Activated effector memory CD4-positive, alpha-beta T cell treated with anti-CD3 and anti-CD28 coated beads, Interleukin-2, amount 50 U/mL, for 16 hours (primary cell): ENCODE measurements at regions not wholly inside any gene's neighbourhood (a gene's known extent, or its start where the extent isn't known, plus 50 kb on each side); places are given as distances from the start of the nearest gene placed in this dataset.

Source experiments
- DNase-seq: peaks from one replicate; pipeline ENCODE4 v3.0.0-alpha.2; 2020

DNA sequence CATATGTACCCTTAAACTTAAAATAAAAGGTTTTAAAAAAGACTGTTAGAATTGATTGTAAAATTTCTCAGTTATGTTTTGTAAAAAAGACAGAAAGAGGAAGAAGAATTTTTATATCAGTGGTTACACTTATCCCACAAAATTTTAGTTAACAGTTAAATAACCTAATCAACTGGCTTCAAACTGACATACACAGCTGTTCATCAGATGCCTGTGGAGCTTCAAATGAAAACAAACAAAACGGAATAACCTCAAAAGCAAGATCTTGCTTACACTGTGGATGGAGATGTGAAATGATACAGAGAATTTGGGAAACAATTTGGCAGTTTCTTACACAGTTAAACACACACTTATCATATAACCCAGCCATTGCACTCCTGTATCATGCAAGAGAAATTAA, 521.0 kb downstream of the ETS1 start:
- DNase-seq = no peak

DNA sequence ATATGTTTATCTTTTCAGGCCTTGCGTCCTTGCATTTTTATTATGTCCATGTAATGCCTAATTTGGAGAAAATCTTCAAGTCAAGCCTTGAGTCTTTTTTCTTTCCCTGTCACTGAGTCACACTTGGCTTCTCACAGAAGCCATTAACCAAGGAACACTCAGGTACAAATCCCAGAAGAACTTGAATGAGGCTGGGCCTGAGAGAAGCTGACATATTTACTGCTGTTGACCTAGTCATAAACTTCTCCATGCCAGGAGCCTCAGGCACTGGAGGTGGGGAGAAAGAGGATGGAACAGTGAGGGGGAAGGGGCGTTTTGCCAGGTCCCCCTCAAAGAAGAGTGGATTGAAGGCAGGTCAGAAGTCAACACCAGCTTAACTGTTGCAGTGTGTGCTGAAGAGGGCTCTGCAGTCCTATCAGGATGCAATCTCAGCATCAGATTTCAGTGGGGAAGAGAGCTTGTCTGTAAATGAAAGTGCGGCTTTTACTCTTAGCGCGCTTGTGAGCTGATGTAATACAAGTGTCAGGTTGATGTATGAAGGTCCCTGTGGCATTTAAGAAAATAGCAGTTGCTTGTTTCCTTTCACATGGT, 526.0 kb downstream of the ETS1 start:
- no peak for DNase-seq

DNA sequence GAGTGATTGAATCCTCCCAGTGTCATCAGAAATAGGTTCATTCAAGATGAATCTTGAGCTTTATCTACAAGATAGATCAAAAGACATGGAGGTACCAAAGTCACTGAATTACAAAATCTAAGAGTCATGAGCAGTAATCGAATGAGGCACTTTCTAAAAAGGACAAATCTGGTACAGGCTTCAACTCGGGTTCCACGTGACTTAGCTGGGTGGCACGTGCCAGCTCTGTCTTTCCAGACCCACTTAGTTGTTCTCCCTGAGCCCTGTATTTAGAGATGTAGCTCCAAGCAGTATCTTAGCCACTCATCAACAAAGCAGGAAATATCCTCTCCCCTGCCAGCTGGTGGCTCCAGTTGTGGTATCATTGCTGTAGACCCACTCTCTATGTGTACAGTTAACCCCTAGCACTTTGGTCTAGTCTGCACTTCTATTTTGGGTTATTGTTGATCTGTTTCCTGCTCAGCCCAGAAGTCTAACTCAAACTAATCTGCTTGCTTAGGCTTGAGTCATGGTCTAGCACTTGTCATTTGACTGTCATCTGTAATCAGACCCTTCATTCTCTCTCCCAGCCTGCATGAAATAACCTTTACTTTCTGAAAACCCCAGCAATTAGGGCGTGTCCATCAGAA, 528.7 kb downstream of the ETS1 start:
- DNase-seq = no peak

DNA sequence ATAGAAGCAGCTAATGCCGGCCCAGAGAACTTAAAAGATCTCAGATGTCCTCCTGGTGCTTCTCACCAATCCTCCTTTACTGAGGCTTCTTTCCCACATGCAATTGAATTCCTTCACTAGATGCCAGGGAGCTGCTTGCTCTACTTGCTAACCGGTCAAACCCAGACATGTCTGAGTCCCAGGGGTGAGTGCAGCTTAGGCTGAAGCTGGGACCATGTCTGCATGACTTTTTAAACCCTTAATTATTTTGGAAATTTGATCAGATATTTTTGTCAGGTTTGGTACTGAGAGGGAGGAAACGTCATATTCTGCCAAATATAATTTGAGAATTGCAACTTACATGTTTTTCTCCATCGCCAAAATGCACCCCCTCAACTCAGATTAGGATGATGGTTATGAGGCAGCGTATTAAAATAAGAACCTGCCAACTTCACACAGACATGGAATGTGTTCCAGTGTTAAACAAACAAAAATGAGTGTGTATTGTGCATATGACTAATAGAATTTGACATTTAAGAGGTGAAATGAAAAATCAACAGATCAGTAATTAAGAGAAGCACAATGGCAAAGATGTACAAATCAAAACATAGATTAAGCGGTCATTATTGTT, 529.5 kb downstream of the ETS1 start:
- no peak for DNase-seq

DNA sequence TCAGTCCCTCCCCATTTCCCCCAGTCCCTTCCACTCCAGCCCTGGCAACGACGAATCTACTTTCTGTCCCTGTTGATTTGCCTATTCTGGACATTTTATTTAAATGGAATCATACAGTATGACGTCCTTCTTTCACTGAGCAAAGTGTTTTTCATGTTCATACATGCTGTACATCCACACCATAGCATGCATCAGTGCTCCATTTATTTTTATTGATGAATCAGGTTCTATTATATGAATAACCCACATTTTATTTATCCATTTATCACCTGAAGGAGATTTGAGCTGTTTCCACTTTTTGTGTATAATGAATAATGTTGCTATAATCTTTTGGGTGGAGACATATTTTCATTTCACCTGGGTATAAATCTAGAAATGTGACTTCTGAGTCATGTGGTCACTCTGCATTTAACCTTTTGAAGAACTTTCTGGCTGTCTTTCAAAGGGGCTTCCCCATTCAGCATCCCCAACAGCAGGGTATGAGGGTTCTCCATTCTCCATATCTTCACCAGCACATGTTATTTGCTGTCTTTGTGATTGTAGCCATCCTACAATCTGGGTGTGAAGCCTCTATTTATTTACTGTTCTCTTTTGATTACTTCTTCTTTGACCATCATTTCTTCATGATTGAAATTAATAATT, 531.7 kb downstream of the ETS1 start:
- DNase-seq = no peak

DNA sequence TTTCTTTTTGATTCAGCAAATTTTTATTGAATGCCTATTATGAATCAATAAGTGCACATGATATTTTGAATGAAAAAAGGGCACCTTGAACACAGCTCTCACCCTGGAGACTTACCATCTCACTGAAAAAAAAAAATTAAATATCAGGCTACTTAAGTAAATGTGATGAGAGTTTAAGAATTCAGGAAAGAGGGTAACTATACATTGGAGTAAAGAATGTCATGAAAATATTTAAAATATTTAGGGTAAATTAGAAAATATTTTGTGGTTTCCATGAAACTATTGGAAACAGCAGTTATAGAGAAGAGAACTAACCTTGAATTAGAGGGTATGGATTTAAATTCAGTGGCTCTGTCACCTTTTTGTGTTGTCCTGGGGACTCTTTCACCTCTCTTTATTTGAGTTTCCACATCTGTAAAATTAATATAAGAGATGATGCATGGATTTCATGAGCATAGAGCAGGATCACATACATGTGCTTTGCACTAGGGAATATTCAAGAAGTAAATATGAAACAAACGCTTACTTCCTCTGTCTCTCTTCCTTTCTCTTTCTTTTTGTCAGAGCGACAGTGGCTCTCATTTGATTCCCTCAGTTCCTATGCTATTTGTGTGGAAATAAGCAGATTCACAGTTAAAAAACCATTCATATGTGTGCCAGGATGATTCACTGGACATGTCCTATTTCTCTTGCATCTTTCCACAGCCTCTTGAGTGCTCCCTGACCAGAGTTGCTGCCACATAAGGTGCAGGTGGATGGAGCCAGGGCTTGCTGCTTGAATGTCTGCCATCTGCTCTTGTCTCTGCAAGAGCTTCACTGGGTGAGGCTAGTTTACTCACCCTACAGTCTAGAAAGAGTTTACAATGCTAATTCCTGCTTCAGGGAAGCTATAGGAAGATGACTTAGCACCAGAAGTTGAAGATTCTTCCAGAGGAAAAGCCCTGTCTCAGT, 533.1 kb downstream of the ETS1 start:
- no peak for DNase-seq

DNA sequence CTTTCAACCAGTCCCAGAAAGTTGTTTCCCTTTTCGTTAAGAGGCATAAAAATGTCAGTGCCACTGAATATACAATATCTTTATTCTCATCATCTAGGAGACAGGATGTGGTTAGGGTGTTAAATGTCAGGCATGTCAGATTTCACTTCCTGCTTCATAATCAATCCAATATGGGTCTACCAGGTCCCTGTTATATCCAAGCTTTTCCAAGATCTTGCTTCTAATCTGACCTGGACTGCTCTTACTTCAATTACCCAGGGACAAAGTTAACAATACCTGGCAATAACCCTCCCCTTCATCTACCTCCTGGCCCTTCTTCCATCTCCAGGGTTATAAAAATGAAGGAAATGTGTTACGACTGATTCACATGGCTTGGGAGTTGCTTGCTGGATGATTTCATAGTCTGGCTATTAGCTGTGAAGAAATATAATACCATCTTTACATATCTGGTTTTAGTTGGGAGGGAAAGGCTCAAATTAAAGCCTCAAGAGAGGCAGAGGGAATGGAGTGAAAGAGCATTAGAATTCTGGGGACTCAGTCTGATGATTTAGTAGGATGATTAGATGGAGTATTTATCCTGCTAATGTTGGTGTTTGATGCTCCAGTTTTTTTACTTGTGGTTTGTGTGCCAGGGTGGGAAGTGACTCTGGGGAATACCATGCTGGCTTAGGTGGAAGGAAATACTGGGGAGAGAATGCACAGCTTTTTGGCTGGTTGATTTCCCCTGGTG, 534.3 kb downstream of the ETS1 start:
- no peak for DNase-seq

DNA sequence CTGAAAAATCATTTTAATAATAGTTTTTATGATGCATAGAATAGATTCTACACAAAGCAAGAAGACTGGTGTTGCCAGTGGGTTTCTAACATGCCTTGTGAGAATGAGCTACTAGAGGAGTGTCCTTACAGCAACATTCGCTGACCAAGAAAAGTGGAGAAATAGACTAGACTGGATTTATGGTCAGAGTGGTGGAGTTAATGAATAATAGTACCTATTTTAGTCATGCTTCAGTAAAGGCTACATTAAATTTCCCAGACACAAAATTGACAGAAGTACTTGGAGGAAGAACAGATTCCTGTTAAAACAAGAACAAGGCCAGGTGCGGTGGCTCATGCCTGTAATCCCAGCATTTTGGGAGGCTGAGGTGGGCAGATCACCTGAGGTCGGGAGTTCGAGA, 539.2 kb downstream of the ETS1 start:
- no peak for DNase-seq

DNA sequence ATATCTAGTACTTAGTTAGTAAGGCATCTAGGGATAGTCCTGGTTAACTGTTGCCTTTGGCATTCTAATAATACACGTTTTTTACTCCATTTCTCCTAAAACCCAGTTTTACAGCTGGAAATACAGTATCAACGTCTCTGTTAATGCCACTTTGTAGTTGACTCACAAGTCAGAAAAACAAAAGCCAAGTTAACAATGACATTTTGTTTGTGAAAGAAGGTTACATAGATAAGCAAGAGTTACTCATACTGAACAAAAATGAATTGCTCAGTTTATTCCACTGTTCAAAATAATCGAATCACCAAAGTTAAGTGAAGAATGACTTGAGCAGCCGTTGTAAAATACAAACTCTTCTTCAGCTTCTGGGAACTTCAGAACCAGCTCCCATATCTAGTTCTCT, 540.3 kb downstream of the ETS1 start:
- DNase-seq = no peak

DNA sequence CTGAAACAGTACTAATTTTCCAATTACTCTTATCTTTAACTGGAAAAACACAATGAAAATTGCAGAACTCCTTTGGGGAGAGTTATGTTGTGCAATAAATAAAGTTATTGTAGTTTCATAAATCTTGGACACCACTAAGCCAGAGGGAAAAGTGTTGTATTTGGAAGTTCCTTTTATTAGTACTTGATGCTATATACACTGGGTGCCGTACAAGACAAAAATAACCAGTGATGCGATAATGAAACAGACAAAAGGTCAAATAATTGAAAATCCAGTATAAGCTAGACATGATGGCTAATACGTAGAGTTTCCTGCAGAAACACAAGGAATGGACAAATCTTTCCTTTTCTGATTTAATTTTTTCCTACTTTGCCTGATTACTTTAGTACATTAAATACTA, 541.1 kb downstream of the ETS1 start:
- no peak for DNase-seq

DNA sequence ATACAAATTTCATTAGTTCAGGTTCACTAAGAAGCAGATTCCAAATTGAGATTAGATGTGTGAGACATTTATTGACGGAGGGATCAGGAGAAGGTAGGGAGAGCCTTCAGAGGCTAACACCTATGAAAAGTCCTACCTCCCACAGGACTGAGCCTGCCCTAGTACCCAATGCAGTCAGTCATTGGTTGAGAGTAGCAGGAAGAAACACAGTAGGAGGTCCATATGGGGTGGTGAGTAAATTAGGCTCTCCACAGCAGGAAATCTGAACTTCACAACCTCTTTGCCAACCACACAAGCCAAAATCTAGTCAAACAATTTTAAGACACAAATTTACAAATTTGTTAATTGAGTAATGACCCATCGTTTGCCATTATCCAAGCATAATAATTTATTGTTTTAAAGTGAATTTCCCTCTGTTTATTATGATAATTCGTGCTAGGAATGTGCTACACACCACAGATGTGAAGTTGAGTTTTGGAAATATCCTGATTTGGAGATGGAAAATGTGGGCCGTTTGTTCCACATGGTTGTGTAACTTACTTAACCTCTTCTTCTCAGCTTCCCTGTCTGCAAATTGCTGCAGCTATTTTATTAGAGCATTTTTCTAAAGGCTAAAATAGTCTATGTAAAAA, 542.1 kb downstream of the ETS1 start:
- no peak for DNase-seq

DNA sequence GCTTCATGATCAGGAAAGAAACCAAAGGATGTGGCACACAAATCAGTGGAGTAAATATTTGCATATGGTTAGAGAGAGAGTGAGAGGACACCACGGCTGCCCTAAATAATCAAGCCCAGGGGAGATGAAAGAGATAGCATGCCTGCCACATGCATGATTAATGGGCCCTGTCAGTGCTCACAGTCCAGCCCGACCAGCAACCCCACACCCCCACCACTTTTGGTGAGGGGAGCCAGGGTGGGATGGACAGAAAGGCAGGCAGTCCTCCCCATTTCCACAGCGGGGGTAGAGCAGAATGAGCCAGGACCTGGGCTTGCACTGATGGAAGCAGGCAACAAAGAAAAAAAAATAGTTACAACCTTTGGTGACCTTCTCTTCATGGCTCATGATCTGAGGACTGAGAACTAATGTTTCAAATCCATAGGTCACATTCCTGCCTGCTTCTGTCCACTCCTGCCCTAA, 545.0 kb downstream of the ETS1 start:
- DNase-seq = no peak

DNA sequence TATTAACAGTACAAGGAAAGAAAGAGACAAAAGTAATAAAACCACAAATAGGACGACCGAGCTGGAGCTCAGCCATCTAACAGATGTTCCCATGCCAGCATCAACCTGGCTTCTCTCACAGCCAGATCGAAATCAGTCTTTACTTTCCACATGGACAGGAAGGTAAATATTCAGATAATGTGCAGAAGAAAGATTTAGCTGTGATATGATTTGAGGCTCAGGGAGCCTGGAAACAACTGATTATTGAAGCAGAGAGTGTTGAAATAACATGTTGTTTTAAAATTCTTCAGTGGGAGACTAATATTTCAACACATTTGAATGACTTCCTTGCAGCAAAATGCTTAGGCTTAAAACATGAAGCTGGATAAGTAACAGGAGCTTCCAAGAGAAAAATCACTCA, 546.8 kb downstream of the ETS1 start:
- no peak for DNase-seq

DNA sequence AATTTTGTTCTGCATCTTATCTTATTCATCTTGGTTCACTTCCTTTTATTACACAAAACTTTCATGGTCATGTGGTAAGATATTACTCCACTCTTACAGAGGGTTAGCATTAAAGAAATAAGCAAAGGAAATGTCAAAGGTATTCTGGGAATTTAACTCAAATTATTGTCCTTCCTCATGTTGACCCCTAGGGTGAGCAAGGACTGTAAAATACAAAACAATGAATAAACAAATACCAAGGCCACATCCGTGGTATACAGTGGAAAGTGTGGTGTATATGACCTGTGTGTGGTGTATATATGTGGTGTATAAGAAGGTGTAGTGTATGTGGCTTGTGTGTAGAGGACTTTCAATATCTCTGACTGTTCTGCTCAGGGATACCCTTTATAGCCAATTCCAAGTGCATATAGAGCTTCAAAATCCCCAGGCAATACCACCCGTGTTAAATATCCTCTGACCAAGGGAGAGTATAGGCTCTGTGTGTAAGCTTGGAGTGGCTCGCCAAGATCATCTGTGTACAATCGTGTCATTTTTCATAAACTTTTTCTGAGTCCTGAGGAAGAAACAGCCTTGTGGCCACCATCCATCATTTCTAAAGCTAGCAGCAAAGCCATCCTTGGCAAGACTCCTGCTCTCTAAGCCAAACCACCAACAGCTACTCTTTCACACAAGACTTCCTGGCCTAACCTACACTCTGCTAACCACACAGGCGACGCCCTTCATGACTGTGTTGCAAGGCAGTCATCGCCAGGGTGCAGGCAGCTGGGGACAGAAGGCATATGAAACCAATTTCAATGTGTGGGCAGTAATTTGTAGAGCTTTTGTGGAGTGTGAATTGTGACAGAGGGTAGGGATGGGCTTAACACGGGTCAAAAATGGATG, 548.0 kb downstream of the ETS1 start:
- peak; percentile 90 for DNase-seq

DNA sequence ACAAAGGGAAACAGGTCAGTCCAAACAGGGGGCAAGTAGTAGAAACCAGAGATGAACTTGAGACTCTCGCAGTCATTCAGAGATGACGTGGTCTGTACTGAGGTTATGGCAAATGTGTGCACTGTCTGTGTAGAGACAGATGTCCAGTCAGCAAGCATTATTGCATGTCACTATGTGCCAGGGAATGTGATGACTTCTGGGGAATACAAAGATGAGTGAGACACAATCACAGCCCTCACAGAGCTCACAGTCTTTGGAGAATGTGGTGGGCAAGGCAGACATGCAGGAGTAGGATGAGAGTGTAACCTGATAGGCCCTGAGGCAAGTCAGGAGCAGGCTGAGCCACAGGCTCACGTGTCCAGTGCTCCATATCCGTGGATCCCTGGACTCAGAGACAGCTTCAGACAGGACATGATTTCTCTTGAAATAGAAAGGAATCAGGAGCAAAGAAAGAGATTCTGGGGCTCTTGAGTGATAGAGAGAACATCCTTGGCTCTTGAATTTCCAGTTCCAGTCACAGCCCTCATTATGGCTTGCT, 550.7 kb downstream of the ETS1 start:
- DNase-seq = no peak

DNA sequence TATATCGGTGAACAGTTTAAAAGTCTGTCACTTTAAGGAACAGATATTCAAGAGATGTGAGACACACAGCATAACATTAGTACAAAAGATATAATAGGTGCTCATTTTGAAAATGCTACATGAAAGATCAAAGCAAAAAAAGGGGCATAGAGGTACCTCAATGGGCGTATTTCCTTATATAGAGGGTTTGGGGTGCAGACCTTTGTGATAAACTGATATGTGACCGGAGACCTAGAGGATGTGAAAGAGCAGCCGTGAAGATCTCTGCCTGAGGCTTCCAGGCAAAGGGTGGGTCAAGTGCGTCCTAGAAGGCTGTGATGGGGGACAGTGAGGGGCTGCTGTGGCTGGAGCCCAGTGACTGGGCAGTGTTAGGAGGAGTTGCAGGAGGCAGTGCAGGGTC, 551.4 kb downstream of the ETS1 start:
- peak; percentile 64 for DNase-seq

DNA sequence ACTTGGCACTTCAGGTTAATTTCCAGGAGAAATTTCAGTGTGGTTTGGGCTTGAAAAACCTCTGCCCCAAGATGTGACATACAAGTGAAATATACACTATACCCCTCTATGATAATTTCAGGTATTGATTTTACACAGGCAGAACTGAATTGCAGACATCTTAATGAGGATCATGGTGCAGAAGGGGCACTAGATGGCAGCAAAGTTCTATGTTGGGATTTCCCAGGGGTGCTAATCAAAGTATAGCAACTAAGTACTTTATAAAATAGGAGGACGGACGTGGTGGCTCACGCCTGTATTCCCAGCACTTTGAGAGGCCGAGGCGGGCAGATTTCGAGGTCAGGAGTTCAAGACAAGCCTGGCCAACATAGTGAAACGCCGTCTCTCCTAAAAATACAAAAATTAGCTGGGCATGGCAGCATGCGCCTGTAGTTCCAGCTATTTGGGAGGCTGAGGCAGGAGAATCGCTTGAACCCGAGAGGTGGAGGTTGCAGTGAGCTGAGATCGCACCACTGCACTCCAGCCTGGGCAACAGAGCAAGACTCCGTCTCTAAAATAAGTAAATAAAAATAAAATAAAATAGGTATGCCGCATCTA, 555.7 kb downstream of the ETS1 start:
- DNase-seq = peak; percentile 82

DNA sequence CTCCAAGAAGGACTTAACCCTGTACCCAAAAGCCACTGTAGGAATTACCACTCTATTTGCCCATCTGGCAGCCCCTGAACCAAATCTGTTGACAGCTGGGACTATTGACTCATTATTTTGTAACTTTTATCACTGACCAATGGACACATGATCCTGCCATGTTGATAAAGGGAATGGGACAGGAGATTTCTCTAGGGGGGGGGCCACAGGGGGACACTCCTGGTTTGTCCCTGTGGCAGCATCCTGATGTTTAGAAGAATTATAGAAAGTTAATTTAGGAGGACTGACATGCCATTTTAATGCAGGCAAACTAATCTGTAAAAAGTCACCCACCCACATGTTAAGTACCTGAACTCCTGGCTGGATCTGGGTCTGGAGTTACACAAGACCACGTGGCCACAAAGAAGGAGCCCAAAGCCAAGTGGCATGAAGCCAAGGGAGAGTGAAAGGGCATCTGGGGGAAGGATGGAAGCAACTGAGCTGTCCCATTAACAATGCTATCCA, 558.1 kb downstream of the ETS1 start:
- DNase-seq = no peak

DNA sequence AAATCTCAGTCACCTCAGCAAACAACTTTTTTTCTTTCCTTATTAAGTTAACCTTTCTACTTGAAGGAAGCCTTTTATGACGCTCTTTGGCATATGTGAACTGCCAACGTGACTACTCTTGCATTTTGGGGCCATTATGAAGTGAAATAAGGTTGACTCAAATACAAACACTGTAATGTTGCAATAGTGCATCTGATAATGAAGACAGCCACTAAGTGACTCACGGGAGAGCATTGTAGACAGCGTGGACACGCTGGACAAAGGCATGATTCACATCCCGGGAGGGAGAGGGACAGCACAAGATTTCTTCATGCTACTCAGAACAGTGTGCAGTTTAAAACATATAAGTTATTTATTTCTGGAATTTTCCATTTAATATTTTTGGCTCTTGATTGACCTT, 560.8 kb downstream of the ETS1 start:
- no peak for DNase-seq

DNA sequence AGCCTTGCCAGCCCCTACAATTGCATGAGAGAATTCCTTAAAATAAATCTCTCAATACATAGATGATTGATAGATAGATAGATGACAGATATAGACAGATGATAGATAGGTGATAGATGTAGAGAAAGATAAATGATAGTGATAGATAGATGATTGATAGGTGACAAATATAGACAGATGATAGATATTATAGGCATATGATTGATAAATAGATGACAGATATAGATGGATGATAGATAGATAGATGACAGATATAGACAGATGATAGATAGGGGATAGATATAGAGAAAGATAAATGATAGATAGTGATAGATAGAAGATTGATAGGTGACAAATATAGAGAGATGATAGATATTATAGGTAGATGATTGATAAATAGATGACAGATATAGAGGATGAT, 564.6 kb downstream of the ETS1 start:
- DNase-seq = no peak
